Activated CD4-positive, alpha-beta T cell treated with anti-CD3 and anti-CD28 coated beads, Interleukin-2, amount 50 U/mL, for 48 hours (primary cell): ENCODE measurements at regions not wholly inside any gene's neighbourhood (a gene's known extent, or its start where the extent isn't known, plus 50 kb on each side); places are given as distances from the start of the nearest gene placed in this dataset.

Experiments used
- DNase-seq, 2 experiments: peaks; one replicate each; pipeline ENCODE4 v3.0.0-alpha.2; 2020

DNA sequence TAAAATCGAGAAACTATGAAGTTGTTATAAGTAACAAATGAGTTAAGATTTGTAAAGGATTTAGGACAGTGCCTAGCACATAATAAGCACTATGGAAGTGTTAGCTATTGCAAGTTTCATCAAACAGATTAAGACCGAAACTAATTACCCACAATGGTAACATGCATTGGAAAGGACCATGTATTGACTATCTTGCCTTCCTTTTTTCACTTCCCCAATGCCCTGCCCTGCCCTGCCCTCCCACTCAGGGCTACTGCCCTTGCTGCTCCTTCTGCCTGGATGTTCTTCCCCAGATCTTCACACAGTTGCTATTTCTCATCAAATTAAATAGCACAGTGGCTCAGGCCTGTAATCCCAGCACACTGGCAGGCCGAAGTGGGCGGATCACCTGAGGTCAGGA is 202.1 kb upstream of the PSMD7 start:
- DNase-seq: no peak

- DNase-seq: no peak
Observed at GRCh38 chr16:74092336-74092735, 204.3 kb upstream of the PSMD7 start.

DNA sequence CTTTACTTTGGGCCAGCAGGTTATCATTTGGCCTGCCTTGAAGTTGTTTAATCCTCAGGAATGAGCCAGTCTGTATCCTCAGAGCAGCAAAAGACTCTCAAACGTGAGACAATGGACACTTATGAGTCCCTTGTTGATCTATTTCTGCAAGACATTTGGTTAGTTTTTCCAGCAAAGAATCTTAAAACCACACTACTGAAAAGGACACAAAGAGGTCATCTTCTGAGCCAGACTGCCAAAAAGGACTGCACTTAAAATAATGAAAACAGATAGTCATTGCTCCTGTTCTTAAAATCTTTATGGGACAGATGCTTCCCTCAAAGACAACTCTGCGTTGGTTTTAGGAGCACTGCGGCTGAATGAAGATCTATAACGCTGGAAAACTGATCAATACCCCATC is 205.7 kb upstream of the PSMD7 start:
- DNase-seq: no peak

GRCh38 chr16:74083541-74083940 is 213.1 kb upstream of the PSMD7 start:
- DNase-seq: no peak

- DNase-seq: no peak
Observed at GRCh38 chr16:74080311-74080710, 216.3 kb upstream of the PSMD7 start.

DNA sequence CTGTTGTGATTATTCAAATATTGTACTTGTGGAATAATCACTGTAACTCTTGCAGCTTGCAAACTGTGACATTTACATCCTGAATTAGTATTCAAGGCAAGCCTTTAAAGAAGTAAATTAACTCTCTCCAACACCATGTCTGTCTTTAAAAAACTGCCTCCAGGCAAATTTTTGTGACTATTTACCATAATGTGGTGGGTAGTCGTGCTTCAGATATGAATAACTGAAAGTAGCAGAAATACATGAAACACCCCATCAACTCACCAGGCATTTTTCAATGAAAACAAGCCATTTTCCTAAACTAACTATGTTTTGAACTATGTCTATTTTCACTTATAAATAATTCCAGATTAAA is 217.4 kb upstream of the PSMD7 start:
- no peak for DNase-seq

- no peak for DNase-seq
Observed at GRCh38 chr16:74078511-74079231, 217.9 kb upstream of the PSMD7 start.

- no peak for DNase-seq
Observed at GRCh38 chr16:74076568-74076967, 220.0 kb upstream of the PSMD7 start.

- DNase-seq: no peak
Observed at GRCh38 chr16:74075393-74075792, 221.2 kb upstream of the PSMD7 start.

GRCh38 chr16:74073456-74073855 is 223.2 kb upstream of the PSMD7 start:
- no peak for DNase-seq

GRCh38 chr16:74071996-74072535 is 224.5 kb upstream of the PSMD7 start:
- no peak for DNase-seq

DNA sequence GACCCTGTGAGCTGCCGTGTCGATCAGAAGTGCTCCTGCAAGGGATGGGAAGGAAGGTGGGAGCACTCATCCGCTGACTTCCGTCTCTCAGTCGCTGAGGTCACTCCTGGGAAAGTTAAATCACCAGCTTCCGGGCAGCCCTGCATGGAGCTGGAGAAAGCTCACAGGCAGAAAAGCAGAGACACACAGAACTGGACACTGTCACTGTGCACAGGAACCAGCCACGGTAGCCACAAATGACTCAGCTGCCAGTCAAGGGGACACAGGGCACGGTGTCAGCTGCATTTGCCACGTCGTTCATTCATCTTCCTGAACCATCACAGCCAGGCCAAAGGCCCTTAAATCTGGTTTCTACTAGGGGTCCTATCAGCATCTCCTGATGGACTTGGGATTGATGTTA is 226.4 kb upstream of the PSMD7 start:
- no peak for DNase-seq

DNA sequence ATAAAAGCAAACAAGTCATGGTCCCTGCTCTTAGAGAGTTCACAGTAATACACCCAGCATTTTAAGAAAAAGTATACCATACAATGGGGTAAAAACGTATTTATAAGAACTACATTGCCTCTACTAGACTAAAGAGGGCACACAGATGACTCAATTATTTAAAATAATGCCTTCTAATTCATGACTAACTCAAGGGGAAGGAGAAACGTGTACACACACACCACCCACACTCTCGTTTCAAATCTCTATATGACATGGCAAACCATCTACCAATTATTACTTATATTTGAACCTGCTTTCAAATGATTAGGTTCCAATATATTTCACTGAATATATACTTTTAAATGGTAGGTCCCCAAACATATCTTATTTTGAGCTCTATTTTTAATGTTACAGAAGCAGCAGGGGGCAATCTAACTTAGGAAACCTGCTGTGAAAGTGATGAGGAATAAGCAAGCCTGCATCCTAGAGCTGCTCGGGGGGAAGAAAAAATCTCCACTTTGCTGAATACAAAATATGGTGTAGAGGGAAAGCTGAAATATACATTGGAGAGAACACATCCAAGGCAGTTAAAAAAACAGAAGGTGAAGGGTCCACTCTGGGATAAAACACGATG is 232.4 kb upstream of the PSMD7 start:
- DNase-seq: no peak

- DNase-seq: no peak
Observed at GRCh38 chr16:74053826-74054225, 242.8 kb upstream of the PSMD7 start.

DNA sequence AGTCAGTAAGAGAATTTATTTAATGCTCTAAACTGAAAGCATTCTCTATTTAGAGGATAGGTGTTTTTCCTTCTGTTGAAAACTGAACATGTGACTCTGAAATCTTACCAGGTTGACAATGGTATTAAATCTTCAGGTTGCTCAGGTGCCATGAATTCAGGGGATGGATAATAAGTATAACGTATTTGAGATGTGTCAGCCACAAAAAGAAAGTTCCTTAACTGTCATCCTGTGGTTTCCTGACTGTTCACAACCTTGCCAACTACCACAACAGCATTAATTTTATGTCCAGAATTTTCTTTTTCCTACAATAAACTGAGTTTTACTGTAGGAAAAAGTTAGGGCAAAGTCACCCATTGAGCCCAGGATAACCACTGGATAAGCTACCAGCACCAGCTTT is 243.3 kb upstream of the PSMD7 start:
- no peak for DNase-seq

DNA sequence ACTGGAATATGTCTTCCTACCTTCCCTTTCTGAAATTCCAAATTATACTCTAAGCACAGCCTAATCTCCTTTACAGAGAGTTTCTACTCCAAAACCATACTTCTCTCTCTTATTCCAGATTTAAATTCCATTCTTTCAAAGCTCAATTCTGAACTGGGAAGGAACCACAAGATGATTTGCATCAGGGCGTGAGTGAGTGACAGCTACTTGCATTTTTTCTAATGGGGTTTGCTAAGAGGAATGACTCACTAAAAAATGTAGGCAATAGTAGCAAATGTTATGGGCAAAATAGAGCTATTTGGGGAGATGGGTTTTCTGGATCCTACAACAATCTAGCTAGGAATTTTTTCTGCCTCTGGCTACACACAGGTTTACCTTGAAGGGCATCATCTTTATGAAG is 244.6 kb upstream of the PSMD7 start:
- no peak for DNase-seq

DNA sequence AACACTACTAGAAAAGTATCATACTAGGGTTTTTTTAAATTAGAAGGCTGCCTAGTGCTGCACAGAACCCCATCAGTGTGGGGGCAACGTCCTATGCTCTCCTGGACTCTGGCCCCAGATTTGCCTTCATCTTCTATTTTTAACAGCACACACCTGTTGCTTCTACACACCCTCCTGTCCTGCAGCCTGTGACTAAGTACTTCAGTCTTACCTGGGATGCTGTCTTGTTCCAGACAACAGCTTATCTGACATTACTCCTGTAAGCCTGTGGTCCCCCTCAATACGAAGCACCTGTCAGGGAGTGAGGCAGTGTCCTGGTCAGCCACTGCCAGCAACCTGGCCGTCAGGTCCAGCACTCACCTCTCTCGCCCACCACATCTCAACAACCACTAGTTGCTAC is 247.6 kb upstream of the PSMD7 start:
- no peak for DNase-seq

GRCh38 chr16:74046524-74046923 is 250.1 kb upstream of the PSMD7 start:
- DNase-seq: no peak

DNA sequence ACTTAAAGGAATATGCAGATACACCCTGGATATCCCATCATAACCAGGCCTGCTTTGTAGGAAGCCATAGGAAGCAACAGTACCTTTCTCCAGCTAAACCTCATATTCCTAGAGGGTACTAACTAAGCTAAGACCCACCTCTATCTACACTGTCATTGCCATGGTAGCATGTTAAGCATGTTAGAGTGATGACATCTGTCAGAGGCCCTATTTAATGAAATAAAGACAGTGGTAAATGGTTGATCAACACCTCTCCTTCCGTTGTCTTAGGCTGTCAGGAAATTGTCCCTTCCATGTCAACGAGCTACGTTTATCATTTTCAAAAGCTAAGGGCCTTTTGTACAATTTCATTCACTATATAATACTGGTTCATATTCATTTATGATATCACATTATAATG is 251.1 kb upstream of the PSMD7 start:
- DNase-seq: no peak

- DNase-seq: no peak
Observed at GRCh38 chr16:74035816-74036215, 260.8 kb upstream of the PSMD7 start.

DNA sequence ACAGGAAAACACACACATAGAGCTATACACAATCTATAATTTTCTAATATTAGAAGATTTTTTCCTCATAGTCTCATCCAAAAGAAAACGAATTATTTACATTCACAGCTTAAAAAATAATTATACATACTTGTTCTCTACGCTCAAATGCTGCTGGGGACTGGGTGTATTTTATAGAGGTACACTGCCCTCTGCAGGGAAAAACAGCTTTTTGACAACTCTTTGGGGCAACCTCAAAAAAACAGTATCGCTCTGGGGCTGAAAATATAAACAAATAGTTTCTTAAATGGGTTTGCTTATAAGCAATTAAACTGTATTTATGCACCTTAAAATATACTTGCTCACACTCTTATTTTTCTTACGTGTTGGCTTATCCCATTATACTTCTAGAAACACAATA is 261.8 kb upstream of the PSMD7 start:
- no peak for DNase-seq

GRCh38 chr16:74034200-74034599 is 262.4 kb upstream of the PSMD7 start:
- DNase-seq: no peak

DNA sequence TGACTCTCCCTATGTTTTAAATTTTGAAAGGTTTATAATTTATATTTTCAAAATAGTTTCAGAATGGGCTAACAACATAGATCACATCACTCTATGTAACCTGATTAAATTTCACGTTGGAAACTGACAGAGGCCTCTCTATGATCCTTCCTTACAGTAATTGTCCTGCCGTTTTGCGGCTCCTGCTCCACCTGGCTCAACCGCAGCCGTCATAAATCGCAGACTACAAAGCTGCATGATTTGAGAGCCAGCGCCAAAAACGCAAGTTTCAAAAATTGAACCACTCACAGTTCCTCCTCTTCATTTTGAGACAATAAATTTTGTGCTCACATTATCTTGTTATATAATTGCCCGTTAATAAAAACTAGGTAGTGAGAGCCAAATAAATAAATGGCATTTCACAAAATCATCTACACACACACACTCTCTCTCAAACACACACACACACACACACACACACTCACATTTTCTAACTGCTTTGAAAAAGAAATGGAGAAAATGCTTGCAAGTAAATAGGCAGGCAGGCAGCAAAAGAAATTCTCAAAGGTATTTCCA is 263.1 kb upstream of the PSMD7 start:
- DNase-seq: no peak

DNA sequence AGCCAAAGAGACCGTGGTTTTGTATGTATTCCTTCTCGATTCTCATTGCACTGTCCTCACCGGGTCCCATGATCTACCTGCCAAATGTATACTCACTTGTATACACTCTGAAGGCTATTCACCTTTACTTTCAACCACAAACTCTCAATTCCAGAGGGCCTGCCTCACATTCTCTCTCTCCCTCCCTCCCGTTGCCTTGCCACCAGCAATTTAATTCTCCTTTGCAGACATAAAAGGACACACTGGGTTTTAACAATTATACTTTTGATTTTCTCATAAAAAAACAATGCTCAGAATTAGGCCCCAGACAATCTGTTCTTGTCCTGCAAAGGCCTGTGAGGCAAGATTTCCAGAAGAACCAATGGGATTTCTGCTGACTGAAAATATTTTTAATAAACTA is 265.1 kb upstream of the PSMD7 start:
- no peak for DNase-seq
